ENCODE measurements at regions not wholly inside any gene's neighbourhood (a gene's known extent, or its start where the extent isn't known, plus 50 kb on each side); places are given as distances from the start of the nearest gene placed in this dataset.

GRCh38 chr2:56718413-56718812 lies 534.6 kb downstream of the CCDC85A start:
- TF ChIP-seq CTCF (IDR thresholded peaks at IDR 0.05), result no peak
- TF ChIP-seq POLR2A (IDR thresholded peaks at IDR 0.05), result no peak
